CD1c-positive myeloid dendritic cell (primary cell): ENCODE measurements at regions not wholly inside any gene's neighbourhood (a gene's known extent, or its start where the extent isn't known, plus 50 kb on each side); places are given as distances from the start of the nearest gene placed in this dataset.
"Not testable (repeated sequence)": the region's sequence is repeated elsewhere in the genome, so short reads cannot be mapped to it uniquely, and the experiment has no call there.

Experiments used
- DNase-seq: peaks from one replicate; pipeline ENCODE4 v3.0.0-alpha.2; 2016; ENCODE audit errors: extremely low spot score

DNA sequence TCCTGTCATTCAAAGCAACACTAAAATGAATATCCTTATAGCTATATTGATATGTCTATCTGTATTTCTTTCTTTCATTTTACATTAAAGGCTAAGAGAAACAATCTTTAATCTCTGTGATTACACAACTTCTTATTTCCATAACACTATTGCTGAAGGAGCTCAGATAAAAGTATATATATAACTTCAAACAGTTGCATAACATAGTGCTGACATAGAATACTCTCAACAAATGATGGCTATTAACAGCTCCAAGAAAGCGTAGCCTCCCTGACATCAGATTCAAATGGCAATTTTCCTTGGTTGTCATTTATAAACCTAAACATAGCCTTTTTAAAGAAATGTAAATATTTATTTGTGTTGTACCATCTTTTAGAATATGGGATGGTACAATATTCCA lies 116.6 kb upstream of the PTPRG start:
- DNase-seq = no peak

DNA sequence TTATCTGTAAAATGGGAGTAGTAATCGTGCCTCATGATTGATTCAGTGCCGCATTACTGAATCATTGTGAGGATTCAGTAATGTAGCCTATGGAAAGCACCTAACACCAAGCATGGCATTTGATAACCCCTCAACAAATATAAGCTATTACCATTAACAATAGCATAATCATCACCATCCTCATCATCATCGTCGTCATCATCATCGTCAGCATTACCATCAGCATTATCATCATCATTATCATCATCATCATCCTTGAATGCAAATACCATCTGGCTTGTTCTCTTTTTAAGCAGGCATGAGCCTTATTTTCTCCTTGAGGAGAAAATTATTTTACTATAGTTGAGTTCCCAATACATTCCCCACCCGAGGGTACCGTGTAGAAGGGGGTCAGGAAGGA lies 115.4 kb upstream of the PTPRG start:
- no peak for DNase-seq

DNA sequence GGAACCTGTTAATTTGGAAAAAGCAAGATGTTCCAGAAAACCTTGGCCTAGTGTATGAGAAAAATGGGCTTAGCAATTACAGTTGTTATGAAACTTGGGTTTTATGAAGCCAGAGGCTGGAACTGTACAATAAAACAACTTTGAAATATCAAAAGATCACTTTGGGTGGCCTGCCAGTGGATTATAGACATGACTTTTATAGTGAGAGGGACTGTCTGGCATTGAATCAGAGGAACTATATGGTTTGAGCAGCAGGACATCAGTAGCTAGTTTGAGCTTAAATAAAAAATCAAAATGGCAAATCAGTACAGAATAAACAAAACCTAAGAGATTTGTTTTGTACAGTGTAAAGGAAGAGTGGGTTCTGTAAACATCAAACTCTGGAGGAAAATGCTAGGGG lies 115.0 kb upstream of the PTPRG start:
- no peak for DNase-seq

DNA sequence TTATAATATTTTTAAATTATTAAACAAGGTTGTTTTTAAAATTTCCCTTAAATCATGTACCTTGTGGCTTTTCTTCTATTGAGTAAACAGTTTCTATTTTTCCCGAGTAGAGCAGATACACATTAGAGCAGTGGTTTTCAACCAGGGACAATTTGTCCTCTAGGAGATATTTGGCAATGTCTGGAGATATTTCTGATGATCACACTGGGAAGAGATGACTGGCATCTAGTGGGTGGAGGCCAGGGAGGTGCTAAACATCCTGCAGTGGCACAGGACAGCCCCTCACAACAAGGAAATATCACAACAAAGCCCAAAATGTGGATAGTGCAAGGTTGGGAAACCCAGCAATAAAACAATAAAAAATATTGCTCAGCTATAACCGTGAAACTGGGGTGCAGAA lies 113.0 kb upstream of the PTPRG start:
- DNase-seq = no peak

DNA sequence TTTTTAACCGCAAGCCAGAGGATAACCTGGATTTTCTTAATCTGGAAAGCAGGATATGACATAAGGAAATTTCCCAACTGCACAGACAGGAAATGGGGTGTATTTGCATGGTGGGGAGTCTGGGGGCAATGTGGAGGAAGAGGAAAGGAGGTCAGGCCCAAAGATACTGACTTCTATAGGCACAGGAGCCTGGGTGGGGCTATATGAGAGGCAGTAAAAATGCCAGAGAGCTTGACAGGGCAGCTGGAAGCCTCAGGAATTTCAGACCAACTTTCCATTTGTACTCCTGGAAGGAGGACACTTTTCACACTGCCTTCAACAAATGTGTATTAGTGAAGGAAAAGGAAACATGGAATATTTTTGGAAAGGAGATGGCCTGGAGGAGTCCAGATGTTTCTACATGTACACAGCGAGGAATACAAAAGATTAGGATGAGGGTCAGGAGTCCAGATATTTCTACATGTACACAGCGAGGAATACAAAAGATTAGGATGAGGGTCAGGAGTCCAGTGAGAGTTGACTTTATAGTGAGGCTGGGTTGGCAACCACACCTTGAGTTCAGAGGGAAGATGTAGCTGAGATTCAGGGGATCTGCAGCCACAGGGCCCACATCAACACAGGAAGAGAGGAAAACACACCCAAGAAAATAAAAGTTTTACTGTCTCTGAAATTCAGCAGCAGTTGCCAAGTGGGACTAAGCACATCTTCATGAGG lies 111.9 kb upstream of the PTPRG start:
- DNase-seq = no peak

DNA sequence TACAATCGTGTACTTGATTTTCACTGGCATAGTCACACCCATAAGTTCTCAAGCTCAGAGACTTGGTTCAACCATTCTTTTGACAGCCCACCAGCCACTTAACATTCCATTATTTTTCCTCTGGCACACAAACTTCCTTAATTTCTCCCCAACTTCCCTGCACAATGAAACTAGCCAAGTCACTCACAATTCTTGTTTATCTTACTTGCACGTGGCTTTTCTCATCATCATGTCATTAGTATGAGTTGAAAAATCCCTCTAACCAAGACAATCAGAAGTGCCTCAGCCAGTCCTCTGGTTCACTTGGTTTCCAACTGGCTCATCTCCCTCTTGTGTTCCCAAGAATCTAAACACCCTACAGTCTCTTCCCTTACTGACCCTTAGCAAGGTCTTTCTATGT lies 110.5 kb upstream of the PTPRG start:
- DNase-seq = no peak

DNA sequence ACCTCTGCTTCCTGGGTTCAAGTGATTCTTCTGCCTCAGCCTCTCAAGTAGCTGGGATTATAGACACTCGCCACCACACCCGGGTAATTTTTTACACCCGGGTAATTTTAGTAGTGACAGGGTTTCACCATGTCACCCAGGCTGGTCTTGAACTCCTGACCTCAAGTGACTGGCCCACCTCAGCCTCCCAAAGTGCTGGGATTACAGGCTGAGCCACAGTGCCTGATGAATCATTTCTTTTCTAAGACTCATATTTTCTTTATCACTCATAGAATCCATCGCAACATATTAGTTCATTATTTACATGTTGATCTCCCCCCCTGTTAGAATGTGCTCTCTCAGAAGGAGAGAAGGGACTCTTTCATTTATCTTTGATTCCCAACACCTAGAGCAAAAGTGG lies 109.5 kb upstream of the PTPRG start:
- DNase-seq = no peak

DNA sequence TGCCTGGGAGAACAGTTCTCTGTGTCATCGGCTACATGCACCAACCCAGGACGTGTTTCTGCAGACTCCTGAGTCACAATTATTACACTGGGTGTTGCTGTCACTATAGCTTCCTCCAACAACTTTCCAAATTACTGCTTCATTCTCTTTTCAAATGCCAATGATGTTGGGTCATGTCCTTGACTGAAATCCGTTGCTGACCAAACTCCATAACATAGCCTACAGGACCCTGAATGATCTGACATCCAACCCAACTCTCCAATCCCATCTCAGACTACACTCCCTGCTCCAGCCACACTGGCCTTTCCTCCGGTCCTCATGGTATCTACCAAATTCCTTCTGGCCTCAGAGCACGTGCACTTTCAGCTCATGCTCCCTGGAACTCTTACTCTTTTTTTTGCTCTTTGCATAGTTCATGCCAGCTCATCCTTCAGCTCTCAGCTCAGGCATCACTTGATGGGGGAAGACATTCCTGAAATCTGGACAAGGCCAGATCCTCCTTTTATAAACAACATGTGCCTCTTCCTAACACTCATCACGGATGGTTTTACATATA lies 108.8 kb upstream of the PTPRG start:
- no peak for DNase-seq

DNA sequence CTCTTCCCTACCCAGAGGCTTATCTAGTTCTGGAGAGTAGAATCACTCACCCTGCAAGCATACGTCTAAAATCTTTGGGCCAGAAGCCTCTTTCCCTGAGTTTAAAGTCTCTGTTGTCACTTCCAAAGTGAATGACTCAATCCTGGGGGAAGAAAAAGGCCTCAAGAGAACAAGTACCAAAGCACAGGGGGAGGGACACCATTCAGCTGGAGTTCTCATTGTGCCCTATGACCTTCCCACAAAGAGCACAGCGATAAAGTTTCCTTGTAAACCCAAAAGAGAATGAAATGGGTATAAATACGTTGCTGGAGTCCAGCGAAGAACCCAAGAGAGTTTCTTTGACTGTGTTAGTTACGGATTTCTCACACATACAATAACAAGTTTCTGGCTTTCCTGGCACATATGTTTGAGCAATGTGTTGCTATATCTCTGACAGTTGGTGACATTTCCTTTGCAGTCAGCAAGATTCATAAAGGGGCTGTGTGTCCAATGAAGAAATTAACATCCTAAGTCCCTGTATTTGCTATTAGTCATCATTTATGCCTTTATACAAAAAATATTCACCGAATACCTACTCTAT lies 107.3 kb upstream of the PTPRG start:
- no peak for DNase-seq

DNA sequence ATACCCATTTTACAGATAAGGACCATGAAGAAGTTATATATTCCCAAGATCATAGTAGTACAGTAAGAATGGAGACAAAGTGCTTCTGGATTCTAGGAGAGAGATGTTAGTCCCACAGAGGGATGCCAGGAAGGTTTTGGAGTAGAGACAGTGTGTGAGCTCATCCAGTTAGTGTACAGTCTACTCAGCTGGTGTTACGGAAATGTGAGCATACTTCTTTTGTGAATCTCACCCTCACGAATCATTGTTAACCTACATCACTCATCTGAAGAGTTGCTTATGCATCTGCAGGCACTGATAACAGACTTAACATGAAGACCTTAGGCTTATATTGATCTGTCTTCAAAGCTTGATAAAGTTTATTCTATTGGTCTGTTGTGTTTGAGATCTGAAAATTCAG lies 106.6 kb upstream of the PTPRG start:
- DNase-seq = no peak

DNA sequence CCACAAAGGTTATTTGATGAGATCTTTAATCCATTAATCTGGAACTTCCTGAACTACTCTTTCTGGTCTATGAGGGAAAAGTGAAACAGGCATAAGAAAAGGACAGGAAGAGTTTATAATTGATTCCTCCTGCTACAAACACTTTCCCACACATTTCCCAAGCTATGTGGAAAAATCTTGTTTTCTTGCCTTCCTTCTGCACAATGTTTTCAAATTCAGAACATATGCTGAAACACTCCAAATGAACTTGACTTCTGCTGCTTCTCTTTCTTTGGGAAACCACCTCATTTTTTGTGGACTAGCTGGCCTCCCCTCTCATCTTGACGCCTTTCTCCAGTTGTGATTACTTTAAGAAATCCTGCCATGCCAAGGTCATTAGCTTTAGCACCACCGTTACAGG lies 100.7 kb upstream of the PTPRG start:
- DNase-seq = no peak

DNA sequence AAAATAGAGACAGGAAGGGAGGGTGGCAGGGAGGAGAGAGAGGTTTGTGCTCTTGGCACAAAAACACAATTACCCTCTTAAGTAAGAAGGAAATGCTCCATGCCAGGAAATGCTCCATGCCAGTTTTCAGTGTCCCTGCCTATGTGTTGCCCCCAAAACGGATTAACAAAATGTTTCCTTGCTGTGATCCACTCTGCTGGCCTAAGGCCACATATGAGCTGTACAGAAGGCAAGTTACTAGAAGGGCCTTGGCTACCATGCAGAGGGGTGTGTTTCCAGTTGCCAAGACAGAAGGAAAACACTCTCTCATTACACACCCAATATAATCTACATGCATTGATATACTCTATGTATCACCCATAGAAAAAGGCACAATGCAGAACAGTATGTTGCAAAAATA lies 98.2 kb upstream of the PTPRG start:
- DNase-seq = no peak

DNA sequence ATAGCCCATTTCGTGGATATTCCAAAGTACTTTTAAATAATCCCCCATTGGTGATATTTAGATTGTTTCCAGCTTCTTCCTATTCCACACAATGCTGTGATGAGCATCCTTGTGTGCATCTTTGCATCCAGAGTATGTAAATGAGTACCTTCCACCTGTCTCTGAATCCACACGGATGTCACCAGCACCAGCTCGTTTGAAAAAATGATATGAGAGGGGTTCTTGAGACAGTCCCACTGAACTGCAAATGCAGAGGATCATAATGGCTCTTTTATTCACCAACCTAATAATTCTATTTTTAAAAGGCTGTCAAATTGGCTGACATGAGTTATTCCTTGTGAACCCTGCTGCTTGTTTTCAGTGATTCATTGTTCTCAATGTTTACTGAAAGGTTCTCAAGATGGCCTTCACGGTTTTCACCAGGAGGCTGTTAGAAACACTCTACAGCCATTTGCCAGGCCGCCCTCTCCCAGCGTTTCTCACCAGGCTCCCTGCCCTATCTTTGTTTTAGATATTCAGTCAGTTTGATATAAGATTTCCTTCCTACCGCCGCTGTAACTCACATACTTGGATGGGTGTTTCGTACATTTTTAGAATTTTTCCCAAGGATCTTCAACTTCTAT lies 96.7 kb upstream of the PTPRG start:
- DNase-seq = no peak

DNA sequence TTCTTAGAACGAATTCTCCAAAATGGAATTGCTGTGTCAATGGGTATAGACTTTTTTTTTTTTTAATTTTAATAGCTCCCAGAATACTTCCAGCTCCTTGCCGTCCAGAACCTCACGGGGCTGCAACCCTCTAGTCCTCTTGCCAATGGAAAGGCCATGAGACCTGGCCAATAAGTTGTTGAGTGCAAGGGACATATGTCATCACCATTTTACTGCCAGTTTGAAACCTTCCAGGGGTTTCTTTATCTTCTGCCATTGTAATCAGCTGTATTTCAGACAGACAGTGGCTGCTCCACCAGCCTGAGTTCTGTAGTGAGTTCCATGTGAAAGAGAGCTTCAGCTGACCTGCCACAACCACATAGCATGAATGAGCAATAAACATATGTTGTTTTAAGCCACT lies 95.0 kb upstream of the PTPRG start:
- no peak for DNase-seq

DNA sequence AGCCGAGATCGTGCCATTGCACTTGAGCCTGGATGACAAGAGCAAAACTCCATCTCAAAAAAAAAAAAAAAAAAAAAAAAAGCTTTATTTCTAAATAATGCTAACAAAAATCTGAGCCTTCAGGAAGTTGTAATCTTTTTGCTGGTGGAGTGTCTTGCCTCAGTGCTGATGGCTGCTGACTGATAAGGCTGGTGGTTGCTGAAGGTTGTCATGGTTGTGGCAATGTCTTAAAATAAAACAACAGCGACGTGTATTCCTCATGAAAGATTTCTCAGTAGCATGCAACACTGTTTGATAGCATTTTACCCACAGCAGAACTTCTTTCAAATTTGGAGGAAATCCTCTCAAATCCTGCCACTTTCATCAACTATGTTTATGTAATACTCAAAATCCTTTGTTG lies 77.4 kb upstream of the PTPRG start:
- DNase-seq = no peak

DNA sequence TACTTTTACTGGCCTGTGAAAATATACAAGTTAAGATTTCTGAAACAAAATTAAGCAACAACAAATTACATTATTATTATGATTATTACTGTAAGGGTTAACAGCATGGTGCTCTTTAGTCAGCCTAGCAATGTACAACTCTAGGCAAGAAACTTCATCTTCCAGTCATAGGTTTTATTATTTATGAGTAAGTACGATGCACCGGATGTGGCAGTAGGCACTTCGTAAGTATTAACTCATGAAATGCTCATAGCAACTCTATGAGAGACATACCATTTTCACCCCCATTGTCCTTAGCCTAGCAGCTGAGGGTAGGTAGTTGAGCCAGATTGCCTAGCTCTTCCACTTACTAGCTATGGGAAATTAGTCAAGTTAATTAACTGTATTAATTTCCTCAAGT lies 68.0 kb upstream of the PTPRG start:
- no peak for DNase-seq

DNA sequence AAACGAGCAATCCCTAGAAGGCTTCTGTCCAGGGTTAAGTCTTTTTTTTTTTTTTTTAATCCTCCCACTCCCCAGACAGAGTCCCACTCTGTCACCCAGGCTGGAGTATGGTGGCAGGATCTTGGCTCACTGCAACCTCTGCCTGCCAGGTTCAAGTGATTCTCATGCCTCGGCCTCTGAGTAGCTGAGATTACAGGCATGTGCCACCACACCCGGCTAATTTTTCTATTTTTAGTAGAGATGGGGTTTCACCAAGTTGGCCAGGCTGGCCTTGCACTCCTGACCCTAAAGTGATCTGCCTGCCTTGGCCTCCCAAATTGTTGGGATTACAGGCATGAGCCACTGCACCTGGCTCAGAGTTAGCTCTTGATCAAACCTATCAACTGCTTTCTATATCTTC lies 67.1 kb upstream of the PTPRG start:
- not testable (repeated sequence) for DNase-seq

DNA sequence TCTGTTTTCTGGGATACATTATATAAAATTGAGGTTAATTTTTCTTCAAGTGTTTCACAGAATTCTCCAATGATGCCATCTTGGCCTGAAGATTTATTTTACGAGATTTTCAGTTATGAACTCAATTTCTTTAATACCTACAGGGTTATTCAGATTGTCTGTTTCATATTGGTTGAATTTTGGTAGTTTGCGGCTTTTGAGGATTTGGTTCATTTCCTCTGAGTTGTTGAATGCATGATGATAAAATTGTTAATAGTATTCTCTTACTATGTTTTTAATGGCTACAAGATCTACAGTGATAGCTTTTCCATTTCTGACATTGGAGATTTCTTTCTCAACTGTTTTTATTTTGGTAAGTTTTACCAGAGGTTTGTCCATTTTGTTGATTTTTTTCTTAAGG lies 63.9 kb upstream of the PTPRG start:
- DNase-seq = no peak

DNA sequence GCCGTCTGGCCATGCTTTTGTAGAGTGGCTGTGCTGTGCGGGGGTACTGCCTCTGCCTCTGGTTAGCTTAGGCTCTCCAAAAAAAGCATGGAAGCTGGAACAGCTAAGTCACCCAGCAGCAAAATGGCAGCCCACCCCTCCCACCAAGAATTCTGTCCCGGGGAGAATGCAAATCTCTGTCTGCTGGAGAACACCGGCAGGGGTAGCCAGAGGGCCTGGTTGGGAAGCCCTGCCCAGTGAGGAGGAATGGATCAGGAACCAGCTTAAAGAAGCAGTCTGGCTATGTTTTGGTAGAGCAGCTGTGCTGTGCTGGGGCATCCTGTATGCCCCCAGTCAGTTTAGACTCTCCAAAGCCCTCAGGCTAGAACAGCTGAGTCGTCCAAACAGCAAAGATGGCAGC lies 56.2 kb upstream of the PTPRG start:
- no peak for DNase-seq

DNA sequence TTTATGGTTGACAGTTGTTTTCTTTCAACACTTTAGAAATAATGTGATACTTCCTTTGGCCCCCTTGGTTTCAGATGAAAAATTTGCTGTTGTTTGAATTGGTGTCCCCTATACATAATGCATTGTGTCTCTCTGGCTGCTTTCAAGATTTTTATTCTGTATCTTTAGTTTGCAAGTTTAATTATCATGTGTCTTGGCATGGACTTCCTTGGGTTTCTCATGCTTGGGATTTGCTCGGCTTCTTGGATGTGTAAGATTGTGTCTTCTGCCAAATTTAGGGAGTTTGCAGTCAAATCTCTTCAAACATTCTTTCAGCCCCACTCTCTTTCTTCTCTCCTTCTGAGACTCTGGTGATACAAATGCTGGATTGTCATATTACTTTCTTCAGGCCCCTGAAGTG lies 53.4 kb upstream of the PTPRG start:
- DNase-seq = no peak
